ENCODE measurements at regions not wholly inside any gene's neighbourhood (a gene's known extent, or its start where the extent isn't known, plus 50 kb on each side); places are given as distances from the start of the nearest gene placed in this dataset.

DNA sequence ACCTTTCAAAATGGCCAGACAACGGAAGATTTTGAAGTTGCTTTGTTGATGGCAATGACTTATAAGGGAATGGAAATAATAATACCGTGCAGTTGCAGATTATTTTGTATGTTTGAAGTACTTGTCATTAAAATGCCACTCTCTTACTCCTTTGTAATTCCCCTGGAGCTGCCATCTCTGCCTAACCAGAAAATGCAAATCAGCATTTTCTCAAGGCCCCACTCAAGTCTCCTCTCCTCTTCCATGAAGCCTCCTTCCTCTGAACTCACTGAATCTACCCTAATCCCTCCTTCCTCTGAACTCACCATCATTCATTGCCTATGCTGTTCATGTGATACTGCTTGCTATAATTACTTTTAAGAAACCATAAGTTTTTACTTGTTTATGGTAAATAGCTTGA is 60.2 kb upstream of the RBPJ start:
- no peak for DNase-seq

DNA sequence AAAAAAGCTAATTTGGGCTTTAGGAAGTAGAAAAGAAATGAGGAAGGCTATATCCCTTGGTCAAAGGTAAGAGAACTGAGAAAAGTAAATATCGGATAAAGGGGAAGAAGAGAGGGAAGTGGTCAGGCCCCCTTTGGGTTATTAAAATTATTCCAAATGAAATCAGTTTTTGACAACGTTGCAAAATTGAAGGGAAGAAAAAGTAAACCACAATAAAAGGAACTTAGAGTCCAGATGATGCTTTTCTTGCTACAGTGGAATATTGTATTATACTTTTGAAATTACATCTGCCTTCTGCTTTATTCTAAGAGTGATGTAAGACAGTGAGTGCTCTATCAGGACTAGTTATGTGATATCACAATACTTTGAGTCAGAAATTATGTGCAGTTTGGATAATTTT is 59.4 kb upstream of the RBPJ start:
- DNase-seq: no peak

DNA sequence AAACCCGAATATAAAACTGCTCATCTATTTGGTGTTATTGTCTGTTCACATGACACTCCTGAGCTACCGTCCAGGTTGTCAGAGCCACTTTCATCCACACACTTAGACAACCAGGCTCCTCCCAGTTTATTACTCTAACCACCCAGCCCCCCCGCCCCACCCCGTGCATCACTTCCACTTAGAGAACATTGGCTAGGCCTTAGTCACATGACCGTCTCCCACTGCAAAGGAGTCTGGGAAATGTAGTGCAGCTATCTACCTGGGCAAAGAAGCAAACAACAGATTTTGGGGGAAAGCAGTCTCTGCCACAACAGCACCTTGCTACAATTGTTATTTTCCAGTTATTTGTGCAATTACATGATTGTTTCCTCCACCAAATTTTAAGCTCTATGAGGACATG is 57.6 kb upstream of the RBPJ start:
- no peak for DNase-seq

DNA sequence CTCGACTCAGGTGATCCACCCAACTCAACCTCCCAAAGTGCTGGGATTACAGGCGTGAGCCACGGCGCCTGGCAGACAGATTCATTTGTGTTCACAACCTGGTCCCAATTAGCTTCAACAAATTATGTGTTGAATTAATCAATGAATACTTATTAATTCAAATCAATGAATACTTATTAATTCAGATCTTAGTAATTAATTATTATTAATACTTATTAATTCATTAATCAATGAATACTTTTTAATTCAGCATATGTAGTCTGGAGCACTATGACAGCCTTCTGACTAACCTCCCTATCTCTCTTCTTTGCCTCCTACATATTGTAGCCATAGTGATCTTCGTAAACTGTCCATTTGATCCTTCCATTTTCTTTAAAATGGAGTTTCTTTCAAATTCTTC is 56.7 kb upstream of the RBPJ start:
- DNase-seq: no peak

DNA sequence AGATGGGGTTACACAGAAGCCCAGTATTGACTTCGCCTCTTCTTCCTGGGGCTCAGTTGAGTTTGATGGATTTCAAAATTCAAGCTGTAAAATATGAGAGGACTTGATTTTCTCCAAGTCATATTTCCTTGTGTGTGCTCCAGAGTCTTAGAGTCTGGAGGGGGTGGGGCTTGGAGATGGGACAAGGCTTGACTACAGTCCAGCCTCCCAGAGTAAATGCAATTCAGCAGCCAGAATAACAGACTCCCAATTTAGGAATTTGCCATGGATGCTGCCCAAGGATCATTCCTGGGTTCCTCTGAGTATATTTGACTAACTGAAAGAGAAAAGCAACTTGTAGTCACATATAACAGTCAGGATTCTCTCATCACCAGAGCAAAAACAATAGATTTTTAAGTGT is 53.7 kb upstream of the RBPJ start:
- DNase-seq: no peak

DNA sequence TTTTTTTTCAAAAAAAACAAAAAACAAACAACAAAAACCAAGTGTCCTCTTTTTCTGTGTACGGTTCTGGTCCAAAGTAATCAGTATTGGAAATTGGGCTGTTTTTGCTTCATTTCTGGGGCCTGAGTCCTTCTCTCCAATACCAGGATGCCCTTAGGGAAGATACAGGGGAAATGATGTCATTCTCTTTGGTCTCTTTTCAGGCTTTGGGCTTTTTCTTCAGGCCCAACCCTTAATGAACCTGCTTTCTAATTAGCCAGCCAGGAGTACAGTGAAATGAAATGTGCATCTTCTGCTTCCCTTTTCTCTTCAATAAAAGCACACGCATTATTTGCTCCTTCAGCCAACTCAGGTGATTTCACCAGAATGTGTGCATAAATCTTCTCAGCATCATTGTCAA is 52.6 kb upstream of the RBPJ start:
- DNase-seq: no peak

DNA sequence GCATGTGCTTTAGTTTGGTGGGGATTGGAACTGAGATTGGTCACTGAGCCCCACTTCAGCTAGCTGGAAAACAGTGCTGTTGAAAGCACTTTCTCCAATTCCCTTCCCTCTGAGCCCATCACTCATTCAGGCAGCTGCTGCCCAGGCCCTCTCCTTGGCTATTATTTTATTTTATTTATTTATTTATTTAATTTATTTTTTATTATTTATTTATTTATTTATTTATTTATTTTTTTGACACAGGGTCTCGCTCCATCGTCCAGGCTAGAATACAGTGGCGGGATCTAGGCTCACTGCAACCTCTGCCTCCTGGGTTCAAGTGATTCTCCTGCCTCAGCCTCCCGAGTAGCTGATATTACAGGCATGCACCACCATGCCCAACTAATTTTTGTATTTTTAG is 51.8 kb upstream of the RBPJ start:
- DNase-seq: no peak

Measured in amniotic stem cell (primary cell).